Lung microvascular endothelial cell (primary cell): ENCODE measurements at regions not wholly inside any gene's neighbourhood (a gene's known extent, or its start where the extent isn't known, plus 50 kb on each side); places are given as distances from the start of the nearest gene placed in this dataset.
"Not testable (repeated sequence)": the region's sequence is repeated elsewhere in the genome, so short reads cannot be mapped to it uniquely, and the experiment has no call there.

ENCODE experiments used
- DNase-seq, 2 donors: peaks; one replicate each; pipeline versions ENCODE4 v3.0.0 to v3.0.0-alpha.2; 2010; ENCODE audit warnings: low read depth in 2 of 2

DNA sequence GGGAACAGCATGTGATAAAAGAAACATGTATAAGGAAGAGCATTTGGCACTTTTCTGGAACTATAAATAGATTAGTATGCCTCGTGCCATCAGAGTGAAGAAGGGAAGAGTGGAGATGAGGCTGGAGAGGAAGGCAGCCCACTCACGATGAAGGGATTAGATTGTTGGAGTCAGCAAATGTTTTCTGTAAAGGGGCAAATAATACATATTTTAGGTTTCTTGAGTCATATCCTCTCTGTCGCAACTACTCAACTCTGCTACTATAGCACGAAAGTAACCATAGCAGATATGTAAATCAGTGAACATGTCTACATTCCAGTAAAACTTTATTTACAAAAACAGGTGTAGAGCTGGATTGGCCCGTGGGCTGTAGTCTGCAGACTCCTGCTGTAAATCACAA, 147.8 kb downstream of the TENT5C start:
- DNase-seq = peak in 1 of 2 donors; percentile 36

DNA sequence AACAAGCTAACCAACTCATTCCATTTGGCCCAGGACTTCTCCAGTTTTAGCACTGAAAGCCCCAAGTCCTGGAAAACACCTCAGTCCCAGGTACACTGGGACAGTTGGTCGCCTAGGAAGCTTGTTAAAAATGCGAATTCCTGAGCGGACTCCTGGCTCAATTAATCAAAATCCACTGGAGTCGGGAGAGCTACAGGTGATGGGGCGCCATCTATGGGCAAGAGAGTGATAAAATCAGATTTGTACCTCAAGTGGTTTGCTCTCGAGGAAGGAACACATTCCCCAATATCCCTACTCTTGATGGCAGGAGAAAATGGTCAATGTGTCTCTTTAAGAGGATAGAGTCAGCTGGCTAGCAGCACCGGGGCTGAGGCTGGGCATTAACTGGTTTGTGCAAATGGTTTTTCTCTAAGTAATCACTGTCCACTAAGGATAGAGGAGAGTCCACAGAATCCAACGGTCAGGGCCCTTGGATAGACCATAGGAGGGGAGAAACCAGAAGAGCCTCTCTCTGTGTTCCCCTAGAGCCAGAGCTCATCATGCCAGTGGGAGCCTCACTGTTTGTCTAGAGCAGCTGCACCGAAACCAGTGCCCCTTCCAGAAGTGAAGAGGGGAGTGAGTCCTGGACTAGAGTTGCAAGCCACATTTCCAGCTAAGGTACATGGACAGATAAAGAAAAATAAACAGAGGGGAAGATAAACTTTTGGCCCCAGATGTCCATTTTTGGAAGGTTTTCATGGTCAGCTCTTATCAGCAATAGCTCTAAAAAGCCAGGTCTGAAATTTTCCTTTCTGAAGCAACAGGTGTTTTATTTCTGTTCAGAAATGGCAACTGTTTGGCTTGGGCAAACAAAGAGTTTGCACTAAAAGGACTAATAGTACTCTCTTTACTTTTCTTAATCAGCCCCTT, 148.5 kb downstream of the TENT5C start:
- DNase-seq = peak; percentile 69 to 79

DNA sequence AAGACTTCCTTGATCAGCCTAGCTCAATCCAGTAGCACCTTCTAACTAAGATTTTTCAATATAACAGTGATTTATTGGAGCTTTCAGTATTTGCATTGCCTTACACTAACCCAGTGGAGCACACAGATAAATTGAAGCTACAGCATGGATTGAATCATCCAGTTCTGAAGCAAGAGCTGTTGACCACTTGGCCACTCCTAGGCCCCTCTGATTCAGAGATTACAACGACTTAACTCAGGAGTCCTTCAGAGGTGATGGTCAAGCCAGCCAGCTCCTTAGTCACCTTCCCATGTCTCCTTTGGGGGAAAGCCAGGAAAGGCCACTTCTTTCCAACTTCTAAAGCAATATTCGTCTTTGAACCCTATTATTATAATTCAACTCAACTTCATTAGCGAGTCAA, 151.8 kb downstream of the TENT5C start:
- DNase-seq = no peak

DNA sequence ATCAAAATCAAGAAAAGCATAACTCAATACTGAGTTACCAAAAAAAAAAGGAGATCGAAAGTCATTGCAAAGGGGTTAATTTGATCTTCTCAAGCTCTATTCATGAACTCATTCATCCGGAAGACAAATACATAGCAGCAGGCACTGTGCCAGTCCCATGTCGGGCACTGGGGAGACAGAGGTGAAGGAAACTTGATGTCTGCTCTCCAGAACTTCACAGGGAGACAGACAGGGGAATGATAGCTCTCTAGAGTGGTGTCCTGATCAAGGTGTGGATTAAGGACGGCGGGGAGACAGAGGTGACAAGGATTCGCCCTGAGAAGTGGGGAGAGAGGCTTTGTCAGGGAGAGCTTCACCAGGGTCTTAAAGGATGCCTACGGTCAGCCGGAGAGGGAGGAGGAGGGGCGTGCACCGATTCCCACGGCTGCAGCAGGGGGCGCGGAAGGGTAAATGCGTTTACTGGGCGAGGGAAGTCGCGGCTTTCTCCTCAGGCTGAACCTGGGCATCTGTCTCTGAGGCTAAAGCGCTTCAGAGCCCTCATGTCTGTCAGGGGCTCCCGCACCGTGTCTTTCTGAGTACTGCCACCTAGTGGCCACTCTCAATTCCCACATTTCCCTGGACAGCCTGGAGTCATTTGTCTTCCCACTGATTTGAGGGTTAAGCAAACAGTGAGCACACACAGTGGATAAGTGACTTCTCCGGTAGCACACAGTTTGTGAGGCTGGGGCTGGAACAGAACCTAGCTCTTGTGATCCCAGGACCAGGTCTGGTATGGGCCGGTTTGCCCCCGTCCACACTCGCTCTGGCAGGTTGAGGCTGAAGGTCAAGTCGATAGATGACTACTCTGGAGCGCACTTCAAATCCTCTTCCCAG, 152.8 kb downstream of the TENT5C start:
- DNase-seq = peak; percentile 84 to 86

DNA sequence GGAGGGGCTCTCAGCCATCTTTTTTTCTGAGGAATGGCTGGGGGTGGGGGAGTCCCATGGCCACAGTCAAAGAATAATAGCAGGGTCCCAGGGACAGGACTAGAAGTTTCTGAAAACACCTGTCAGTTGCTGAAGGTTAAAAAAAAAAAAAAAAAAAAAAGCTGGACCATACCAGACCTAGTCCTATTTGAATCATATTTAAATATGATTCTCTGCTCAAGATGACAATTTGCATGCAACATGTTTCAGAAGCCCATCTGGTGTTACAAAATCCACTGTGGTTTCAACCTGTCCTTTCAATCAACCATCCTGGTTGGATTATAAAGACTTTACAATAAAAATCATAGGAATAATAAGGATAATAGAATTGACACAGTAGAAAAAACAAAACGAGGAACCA, 153.7 kb downstream of the TENT5C start:
- DNase-seq = no peak

DNA sequence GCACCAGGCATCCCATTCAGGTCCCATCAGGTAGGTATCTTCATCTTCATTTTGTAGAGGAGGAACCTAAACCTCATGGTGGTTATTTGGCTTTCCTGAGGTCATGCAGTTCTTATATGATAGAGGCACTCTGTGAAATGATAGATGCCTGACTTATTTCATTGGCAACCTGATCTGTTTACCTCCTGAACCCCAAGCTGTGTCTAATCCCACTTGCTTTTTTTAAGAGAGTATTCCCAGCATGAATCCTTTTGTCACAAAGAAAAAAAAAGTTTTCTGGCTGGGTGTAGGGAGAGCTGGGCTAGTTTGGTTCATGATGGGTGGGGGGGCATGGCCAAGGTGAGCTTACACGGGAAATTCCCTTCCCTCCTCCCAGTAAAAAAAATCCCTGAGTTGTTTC, 154.2 kb downstream of the TENT5C start:
- no peak for DNase-seq

DNA sequence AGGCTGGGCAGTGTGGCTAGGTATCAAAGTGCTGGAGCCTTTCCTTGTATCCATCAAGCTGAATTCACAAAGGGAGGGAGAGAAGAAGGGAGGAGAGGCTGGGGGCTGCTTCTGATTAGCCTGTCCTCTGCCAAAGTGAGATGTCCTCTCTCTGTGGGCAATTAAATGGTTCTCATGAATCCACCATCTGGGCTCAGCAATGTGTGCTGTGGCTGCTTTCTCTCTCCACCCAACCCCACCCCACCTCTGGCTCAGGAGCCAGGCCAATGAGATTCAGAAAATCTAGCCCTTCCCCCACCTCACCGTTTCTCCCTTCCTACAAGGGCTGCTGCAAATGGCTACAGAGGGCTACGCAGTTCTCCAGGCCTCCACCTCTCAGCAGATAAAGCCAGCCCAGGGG, 154.6 kb downstream of the TENT5C start:
- no peak for DNase-seq

DNA sequence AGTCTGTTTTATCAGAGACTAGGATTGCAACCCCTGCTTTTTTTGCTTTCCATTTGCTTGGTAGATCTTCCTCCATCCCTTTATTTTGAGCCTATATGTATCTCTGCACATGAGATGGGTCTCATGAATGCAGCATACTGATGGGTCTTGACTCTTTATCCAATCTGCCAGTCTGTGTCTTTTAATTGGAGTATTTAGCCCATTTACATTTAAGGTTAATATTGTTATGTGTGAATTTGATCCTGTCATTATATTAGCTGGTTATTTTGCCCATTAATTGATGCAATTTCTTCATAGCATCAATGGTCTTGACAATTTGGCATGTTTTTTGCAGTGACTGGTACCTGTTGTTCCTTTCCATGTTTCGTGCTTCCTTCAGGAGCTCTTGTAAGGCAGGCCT, 161.7 kb downstream of the GDAP2 start:
- DNase-seq = not testable (repeated sequence)

DNA sequence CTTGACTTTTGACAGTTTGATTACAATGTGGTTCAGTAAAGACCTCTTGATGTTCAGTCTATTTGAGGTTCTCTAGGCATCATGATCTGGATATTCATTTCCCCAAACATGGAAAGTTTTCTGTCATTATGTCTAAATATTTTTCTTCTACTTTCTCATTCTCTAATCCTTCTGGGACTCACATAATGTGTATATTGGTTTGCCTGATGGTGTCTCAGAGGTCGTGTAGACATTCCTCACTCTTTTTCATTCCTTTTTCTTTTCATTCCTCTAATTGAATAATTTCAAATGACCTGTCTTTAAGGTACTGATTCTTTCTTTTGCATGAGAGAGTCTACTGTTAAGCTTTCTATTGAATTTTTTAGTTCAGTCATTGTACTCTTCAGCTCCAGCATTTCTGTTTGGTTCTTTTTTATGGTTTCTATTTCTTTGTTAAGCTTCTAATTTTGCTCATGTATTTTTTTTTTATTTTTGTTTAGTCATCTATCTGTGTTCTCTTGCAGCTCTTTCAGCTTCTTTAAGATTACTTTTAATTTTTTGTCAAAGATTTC, 158.4 kb downstream of the GDAP2 start:
- no peak for DNase-seq

DNA sequence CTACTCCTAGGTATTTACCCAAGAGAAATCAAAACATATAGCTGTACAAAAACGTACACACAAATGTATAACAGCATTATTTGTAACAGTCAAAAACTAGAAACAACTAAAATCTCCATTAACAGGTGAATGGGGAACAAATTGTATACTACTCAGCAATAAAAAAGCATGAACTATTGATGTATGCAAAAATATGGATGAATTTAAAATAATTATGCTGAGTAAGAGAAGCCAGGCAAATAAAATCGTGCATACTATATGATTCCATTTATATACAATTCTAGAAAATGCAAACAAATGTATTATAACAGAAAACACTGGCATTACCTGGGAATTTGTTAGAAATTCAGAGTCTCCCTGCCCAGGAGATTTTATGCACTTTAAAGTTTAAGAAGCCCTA, 150.1 kb downstream of the GDAP2 start:
- DNase-seq = no peak

DNA sequence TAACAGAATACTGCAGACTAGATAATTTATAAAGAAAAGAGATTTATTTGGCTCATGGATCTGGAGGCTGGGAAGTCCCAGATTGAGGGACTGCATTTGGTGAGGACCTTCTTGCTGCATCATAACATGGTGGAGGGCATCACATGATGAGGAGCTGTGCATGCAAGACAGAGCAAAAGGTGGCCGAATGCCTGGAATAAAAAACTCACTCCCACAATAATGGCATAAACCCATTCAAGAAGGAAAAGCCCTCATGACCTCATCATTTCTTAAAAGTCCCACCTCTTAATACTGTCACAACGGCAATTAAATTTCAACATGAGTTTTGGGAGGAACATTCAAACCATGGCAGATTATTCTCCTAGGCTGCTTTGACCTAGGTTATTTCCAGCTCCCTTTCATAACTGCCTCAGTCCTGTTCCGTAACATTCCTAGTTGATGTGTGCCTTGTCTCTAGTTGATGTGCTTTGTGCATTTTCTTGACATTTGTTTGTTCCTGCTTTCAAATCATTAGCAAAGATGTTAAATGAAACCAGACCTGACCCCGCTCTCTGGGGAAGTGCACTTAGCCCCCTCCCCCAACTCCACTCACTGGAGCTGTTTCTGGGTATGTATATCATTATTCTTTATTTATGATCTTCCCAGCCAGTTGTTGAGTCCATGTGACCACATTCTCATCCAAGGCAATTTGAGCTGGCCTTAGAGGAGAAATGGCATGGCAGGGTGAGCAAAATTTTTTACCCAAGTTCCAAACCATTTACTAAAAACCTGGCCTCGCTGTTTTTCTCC, 148.5 kb downstream of the GDAP2 start:
- DNase-seq = no peak

DNA sequence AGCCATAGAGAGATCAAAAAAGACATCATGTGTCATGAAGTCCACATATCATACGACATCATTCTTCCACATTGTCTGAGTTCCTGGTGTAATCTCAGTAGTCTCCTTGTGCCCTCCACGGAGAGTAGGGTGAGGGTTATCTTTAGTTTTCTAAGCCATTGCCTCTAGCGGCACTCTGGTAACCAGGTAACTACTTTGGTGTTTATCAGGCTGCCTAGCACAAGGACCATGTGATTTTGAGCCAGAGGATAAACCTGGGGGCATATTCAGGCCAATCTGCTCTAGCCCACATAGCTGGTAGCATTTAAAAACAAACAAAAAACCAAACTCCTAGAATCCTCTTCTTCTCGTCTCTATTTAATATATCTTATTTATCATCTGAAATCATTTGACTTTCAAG, 147.4 kb downstream of the GDAP2 start:
- no peak for DNase-seq

DNA sequence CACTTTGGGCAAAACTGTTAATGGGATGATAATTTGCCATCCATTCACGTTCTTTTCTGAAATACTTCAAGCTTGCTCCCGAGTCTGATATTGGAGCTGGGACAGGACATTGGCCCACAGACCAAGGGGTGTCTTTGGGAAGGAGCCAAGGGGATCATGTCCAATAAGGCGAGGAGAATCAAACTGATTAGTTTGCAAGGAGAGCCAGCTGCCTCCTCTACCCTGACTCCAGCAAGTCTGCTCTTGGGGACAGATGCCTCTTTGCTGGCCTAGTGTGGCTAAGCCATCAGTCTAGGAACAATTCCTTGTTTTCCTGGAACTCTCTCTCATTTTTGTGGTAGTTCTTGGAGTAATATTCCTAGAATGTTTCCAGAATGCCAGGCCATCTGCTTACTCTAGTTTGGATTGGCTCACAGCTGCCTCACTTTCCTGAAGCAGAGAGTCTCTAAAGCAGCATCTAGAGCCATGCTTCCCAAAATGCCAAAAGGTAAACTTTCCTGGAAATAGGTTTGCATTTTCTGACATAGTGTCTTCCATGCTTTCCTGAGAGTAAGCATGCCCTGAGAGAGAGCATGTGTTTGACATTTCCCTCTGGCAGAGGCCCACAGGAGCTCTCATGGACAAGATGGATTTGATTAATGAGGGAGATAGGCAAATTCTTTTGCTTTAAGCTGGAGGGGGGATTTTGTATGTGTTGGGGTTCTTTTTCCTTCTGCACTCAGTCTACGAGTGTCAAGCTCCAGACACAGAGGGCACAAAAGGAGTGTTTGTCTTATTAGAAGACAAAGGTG, 145.6 kb downstream of the GDAP2 start:
- DNase-seq = no peak

DNA sequence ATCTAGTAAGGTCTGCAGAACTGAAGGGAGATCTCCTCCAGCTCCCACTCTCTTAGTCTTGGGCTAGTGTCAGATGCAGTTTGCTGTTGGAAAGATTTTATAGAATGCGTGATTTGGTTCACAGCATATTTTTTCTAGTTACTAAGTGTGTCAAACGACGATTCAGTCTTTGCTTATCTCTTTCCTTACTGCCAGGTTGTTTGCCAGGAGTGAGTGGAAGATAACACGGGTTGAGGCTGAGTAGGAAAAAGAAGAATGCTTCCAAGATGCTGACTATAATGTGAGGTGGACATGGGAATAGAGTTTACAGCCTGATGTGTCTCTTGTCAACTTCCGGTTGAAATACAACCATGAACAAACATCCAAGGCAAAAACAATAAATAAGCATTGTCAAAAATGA, 141.4 kb downstream of the GDAP2 start:
- no peak for DNase-seq

DNA sequence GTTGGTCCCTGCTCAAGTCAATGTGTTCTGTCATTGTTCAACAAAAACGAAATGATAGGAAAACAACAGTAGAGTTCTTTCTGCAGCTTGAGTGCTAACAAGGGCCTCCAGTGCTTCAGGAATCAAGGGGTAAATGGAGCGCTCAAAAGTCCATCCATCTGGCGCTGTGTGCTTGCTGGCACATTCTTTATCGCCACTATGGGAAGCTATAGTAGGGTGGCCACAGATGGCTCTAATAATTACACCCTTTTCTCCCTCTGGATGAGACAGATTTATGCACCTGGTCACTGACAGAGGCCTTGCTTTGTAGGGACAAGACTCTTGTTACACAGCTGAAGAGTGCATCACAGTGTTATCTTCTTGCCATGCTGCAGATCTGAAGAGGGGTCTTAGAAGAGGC, 136.0 kb downstream of the GDAP2 start:
- no peak for DNase-seq

DNA sequence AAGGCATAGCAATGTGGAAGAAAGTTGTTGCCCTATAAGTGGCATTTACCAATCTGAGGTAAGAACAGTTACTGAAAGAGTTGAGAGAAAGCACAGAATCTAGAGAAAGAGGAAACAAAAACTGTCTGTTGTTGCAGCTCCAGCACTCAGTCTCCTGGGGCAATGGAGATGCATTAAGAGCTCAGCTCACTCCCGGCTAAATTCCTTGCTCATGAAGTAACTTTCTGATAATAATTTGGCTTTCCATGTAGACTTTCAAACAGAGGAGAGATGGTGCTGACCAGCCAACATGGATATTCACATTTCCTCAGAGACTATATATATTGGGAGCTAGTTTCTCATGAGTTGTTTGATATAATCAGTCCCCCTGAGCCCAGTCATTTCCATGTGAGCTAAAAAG, 135.3 kb downstream of the GDAP2 start:
- no peak for DNase-seq

DNA sequence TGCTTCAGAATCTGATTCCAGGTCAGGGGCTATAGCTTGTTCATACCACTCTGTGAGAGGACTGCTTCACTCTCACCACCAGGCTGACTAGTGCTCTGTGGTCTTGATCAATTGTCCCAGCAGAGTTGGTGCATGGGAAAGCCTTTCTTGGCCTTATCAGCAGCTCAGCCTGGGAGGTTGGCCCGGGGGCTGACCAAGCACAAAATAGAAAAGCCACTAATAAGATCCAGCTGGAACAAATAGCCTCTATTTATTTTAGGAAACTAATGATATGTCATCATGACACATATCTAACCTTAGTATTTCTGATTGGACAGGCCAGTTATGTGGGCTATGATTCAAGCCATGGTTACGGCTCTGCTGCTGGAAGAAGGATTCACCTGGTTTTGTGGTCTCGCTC, 134.2 kb downstream of the GDAP2 start:
- DNase-seq = peak in 1 of 2 donors; percentile 20

DNA sequence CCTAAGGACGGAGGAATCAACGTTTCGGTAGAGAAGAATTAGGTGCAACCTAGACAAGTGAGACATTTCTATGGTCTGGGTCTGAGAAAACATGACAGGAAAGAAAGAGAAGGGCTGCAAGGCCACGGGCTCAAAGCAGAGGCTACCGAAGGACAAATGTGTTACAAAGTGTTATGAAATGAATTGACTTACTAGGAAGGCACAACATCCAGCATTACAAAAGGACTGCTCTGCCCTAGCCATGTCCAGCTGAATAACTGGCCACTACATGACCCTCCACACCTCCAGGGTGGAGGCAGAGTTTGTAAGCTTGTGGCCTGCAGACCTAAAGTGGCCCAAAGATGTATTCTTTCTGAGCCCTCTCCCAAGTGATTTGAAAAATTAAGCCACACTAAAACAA, 133.6 kb downstream of the GDAP2 start:
- no peak for DNase-seq

DNA sequence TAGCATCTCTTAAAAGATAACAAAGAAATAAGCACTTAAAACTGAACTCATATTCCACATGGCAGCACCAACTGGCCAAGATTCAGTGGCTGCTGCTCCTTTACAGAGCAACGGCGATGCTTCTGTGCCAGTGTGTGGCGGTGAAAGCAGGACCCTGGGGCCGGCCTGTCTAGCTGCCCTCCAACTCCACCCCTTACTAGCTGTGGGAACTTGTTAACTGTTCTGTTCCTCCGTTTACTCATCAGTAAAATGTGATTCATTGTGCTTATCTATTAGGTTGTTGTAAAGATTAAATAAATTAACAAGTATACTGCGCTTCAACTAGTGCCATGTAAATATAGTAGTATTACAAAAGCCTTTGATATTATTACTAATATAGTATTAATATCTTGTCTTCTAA, 133.2 kb downstream of the GDAP2 start:
- DNase-seq = no peak

DNA sequence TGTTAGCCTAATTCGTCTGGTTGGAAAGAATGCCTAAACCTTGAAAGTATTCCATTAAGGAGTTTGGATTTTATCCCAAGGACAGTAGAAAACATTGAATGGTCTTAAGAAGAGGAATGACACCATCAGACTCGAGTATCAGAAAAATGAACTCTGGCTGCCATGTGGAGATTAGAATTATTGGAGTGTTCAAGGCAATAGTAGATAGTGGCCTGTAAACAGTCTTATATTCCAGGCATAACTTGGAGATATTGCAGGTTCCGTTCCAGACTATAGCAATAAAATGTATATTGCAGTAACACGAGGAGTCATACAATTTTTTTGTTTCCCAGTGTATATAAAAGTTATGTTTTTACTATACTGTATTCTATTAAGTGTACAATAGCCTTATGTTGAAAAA, 130.9 kb downstream of the GDAP2 start:
- no peak for DNase-seq
